DND-41 (cell line): ENCODE measurements at regions not wholly inside any gene's neighbourhood (a gene's known extent, or its start where the extent isn't known, plus 50 kb on each side); places are given as distances from the start of the nearest gene placed in this dataset.

Experiments
- EZH2 ChIP-seq: IDR thresholded peaks from 3 replicates; pipeline ENCODE4 v1.6.1; 2012; ENCODE audit warnings: borderline replicate concordance, low read depth, mild to moderate bottlenecking, moderate library complexity, low read length, inconsistent platforms; ENCODE audit not compliant: severe bottlenecking
- TF ChIP-seq, protein P1 (sequence below): IDR thresholded peaks from 2 replicates; pipeline ENCODE4 v1.5.1; 2012; ENCODE audit warnings: borderline replicate concordance, low read length, moderate library complexity, mild to moderate bottlenecking; ENCODE audit not compliant: poor library complexity, severe bottlenecking; ENCODE audit errors: extremely low read depth

DNA sequence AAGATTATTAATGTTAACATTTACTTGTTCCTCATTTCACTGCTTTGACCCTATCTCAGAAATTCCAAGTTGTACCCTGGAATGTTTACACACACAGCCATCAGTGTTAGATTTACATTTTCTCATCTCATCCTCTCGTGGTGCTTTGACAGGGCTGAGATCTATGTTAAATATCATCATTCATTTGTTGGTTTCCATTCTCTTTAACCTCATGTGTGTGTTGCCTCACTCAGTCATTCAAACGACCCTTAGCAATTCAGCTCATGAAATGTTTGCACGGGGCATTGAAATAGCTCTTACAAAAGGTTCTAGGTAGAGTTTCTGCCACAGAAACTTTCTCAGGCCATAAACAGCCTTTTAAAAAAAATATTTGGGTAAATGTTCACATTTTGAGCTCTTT lies 369.6 kb upstream of the MAF start:
- TF ChIP-seq, protein P1, sequence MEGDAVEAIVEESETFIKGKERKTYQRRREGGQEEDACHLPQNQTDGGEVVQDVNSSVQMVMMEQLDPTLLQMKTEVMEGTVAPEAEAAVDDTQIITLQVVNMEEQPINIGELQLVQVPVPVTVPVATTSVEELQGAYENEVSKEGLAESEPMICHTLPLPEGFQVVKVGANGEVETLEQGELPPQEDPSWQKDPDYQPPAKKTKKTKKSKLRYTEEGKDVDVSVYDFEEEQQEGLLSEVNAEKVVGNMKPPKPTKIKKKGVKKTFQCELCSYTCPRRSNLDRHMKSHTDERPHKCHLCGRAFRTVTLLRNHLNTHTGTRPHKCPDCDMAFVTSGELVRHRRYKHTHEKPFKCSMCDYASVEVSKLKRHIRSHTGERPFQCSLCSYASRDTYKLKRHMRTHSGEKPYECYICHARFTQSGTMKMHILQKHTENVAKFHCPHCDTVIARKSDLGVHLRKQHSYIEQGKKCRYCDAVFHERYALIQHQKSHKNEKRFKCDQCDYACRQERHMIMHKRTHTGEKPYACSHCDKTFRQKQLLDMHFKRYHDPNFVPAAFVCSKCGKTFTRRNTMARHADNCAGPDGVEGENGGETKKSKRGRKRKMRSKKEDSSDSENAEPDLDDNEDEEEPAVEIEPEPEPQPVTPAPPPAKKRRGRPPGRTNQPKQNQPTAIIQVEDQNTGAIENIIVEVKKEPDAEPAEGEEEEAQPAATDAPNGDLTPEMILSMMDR, result no peak
- no peak for TF ChIP-seq EZH2
